IMR-90 (cell line): ENCODE measurements at regions not wholly inside any gene's neighbourhood (a gene's known extent, or its start where the extent isn't known, plus 50 kb on each side); places are given as distances from the start of the nearest gene placed in this dataset.

Experiments used
- CEBPB ChIP-seq: IDR thresholded peaks from 2 replicates; pipeline ENCODE4 v1.6.1; 2012; ENCODE audit warnings: low read depth, low read length, improper control_type of control experiment
- TF ChIP-seq, protein P1 (sequence below): conservative IDR thresholded peaks from 2 replicates; pipeline ENCODE4 v1.5.1; 2012; ENCODE audit warnings: mild to moderate bottlenecking, low read depth, low read length, improper control_type of control experiment
- TF ChIP-seq, protein P2 (sequence below): fragments of 150-350 bp; IDR thresholded peaks from 2 replicates; pipeline ENCODE4 v1.6.1; 2016; ENCODE audit warnings: low read depth, mild to moderate bottlenecking, low read length, moderate library complexity, borderline replicate concordance

GRCh38 chr12:92629349-92630065, 73.3 kb upstream of the PLEKHG7 start:
- TF ChIP-seq, protein P1, sequence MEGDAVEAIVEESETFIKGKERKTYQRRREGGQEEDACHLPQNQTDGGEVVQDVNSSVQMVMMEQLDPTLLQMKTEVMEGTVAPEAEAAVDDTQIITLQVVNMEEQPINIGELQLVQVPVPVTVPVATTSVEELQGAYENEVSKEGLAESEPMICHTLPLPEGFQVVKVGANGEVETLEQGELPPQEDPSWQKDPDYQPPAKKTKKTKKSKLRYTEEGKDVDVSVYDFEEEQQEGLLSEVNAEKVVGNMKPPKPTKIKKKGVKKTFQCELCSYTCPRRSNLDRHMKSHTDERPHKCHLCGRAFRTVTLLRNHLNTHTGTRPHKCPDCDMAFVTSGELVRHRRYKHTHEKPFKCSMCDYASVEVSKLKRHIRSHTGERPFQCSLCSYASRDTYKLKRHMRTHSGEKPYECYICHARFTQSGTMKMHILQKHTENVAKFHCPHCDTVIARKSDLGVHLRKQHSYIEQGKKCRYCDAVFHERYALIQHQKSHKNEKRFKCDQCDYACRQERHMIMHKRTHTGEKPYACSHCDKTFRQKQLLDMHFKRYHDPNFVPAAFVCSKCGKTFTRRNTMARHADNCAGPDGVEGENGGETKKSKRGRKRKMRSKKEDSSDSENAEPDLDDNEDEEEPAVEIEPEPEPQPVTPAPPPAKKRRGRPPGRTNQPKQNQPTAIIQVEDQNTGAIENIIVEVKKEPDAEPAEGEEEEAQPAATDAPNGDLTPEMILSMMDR: no peak
- TF ChIP-seq, protein P2, sequence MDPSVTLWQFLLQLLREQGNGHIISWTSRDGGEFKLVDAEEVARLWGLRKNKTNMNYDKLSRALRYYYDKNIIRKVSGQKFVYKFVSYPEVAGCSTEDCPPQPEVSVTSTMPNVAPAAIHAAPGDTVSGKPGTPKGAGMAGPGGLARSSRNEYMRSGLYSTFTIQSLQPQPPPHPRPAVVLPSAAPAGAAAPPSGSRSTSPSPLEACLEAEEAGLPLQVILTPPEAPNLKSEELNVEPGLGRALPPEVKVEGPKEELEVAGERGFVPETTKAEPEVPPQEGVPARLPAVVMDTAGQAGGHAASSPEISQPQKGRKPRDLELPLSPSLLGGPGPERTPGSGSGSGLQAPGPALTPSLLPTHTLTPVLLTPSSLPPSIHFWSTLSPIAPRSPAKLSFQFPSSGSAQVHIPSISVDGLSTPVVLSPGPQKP: no peak
- TF ChIP-seq CEBPB: no peak
